K562 (cell line): ENCODE measurements at regions not wholly inside any gene's neighbourhood (a gene's known extent, or its start where the extent isn't known, plus 50 kb on each side); places are given as distances from the start of the nearest gene placed in this dataset.

ENCODE experiments used
- ATAC-seq: fragments of 200-7000 bp; cut with Tn5 transposase; 3 replicates; pipeline ENCODE4 v1.9.1; 2020; ENCODE audit warnings: moderate library complexity
- BruUV-seq: library from RNA; stranded (reverse); fragments of 400-500 nt; replicated peaks from 2 replicates; lab custom pipeline; 2021; lab: Mats Ljungman, UMichigan
- CTCF ChIA-PET: fragments of 300-600 bp; formaldehyde crosslinking; extraction: SDS; loops from one replicate; lab custom pipeline; 2021; ENCODE audit warnings: low intra/inter-chr PET ratio; lab: Yijun Ruan, JAX
- POLR2A ChIA-PET: fragments of 300-600, 350-650 bp; sonication (Branson Sonifier 250); formaldehyde crosslinking; extraction: SDS; loops from one replicate; lab custom pipeline; 2021; ENCODE audit warnings: antibody characterized with exemption, inconsistent platforms; lab: Yijun Ruan, JAX
- DNase-seq, 4 experiments: peaks; one replicate each; pipeline versions ENCODE4 v3.0.0 to v3.0.0-alpha.2; 2011 to 2018; ENCODE audit warnings: low spot score in 3 of 4, mixed read lengths in 3 of 4; ENCODE audit errors: extremely low read depth in 1 of 4
- FAIRE-seq: peaks from 2 replicates; lab custom pipeline; 2011; peaks lifted over from hg19 to GRCh38; lab: Jason Lieb, UNC
- H2AFZ ChIP-seq: 2 replicates; pipeline ENCODE4 v1.6.0; 2011; ENCODE audit warnings: low read depth, low read length, control low read depth, inconsistent platforms
- H3K27ac ChIP-seq: fragments of 200-600 bp; 3 replicates; pipeline ENCODE4 v1.8.0; 2011; ENCODE audit warnings: low read depth, mild to moderate bottlenecking, control low read depth, inconsistent platforms, low read length, moderate library complexity, mixed read lengths; ENCODE audit errors: extremely low read depth
- H3K27me3 ChIP-seq, 2 experiments: fragments of 300-600 bp in 1 of 2; 2 replicates in 1 of 2; 3 replicates in 1 of 2; pipeline versions ENCODE4 v1.6.0 to v1.8.0; 2011; ENCODE audit warnings: inconsistent platforms in 2 of 2, low read length in 2 of 2, mild to moderate bottlenecking in 1 of 2, mixed read lengths in 1 of 2, moderate library complexity in 1 of 2; ENCODE audit not compliant: control insufficient read depth in 2 of 2, insufficient read depth in 2 of 2
- H3K36me3 ChIP-seq: fragments of 300-600 bp; 3 replicates; pipeline ENCODE4 v1.8.0; 2011; ENCODE audit warnings: mild to moderate bottlenecking, low read length, inconsistent platforms; ENCODE audit not compliant: control insufficient read depth, insufficient read depth
- H3K4me1 ChIP-seq, 2 experiments: fragments of 200-600 bp in 1 of 2; replicated peaks in 1 of 2; 2 replicates in 1 of 2; 3 replicates in 1 of 2; pipeline versions ENCODE4 v1.5.1 to v1.8.0; 2011; ENCODE audit warnings: inconsistent platforms in 2 of 2, low read length in 2 of 2, mild to moderate bottlenecking in 1 of 2, mixed read lengths in 1 of 2, moderate library complexity in 1 of 2; ENCODE audit not compliant: control insufficient read depth in 2 of 2, insufficient read depth in 2 of 2
- H3K4me2 ChIP-seq: 2 replicates; pipeline ENCODE4 v1.6.1; 2011; ENCODE audit warnings: low read length, control low read depth, inconsistent platforms, mixed read lengths; ENCODE audit not compliant: insufficient read depth
- H3K4me3 ChIP-seq: fragments of 200-600 bp; sonication (generic), shearing (Covaris generic); 2 replicates; pipeline ENCODE4 v1.5.1; 2016; ENCODE audit warnings: control low read depth, inconsistent platforms
- H3K79me2 ChIP-seq: fragments of 200-600 bp; 3 replicates; pipeline ENCODE4 v1.8.0; 2011; ENCODE audit warnings: low read length, inconsistent platforms; ENCODE audit not compliant: control insufficient read depth, insufficient read depth
- H3K9ac ChIP-seq, 2 experiments: 2 replicates each; pipeline versions ENCODE4 v1.6.0 to v1.6.1; 2011; ENCODE audit warnings: low read depth in 2 of 2, low read length in 2 of 2, control low read depth in 1 of 2, inconsistent platforms in 1 of 2, mild to moderate bottlenecking in 1 of 2, mixed read lengths in 1 of 2; ENCODE audit not compliant: insufficient read depth in 1 of 2
- H3K9me1 ChIP-seq: one replicate; pipeline ENCODE4 v1.6.0; 2011; ENCODE audit warnings: inconsistent platforms, mild to moderate bottlenecking, low read length, moderate library complexity; ENCODE audit not compliant: control insufficient read depth, insufficient read depth
- H3K9me3 ChIP-seq: replicated peaks from 2 replicates; pipeline ENCODE4 v1.5.1; 2011; ENCODE audit warnings: low read depth, low read length, inconsistent platforms; ENCODE audit not compliant: control insufficient read depth, insufficient read depth
- H4K20me1 ChIP-seq: replicated peaks from 2 replicates; pipeline ENCODE4 v1.6.1; 2011; ENCODE audit warnings: low read length, inconsistent platforms, mixed read lengths; ENCODE audit not compliant: control insufficient read depth, insufficient read depth
- ESRRA ChIP-seq: fragments of 450-650 bp; IDR thresholded peaks from 2 replicates; pipeline ENCODE4 v1.6.1; 2014; ENCODE audit warnings: low read depth, mild to moderate bottlenecking, moderate library complexity, borderline replicate concordance
- HDAC3 ChIP-seq: fragments of 450-650 bp; IDR thresholded peaks from 2 replicates; pipeline ENCODE4 v1.6.1; 2018; ENCODE audit warnings: borderline replicate concordance, mild to moderate bottlenecking, moderate library complexity; ENCODE audit not compliant: partially characterized antibody
- PHTF2 ChIP-seq: fragments of 250-450 bp; sonication (Bioruptor Pico); IDR thresholded peaks from 2 replicates; pipeline ENCODE4 v1.5.0; 2021; ENCODE audit warnings: mild to moderate bottlenecking
- POLR2H ChIP-seq: IDR thresholded peaks from 2 replicates; pipeline ENCODE4 v1.6.1; 2016; ENCODE audit warnings: missing genetic modification characterization, low read depth, mild to moderate bottlenecking, control low read depth, missing compliant biosample characterization, moderate library complexity
- PRMT5 ChIP-seq: sonication (generic); formaldehyde crosslinking; IDR thresholded peaks from 2 replicates; pipeline ENCODE4 v1.5.0; 2020; ENCODE audit warnings: missing genetic modification reagents
- TRIM24 ChIP-seq, 2 experiments: fragments of 450-650 bp; IDR thresholded peaks; 2 replicates each; pipeline ENCODE4 v1.6.1; 2016
- ZNF830 ChIP-seq: fragments of 250-450 bp; sonication (Bioruptor Pico); IDR thresholded peaks from 2 replicates; pipeline ENCODE4 v1.5.0; 2021; ENCODE audit warnings: mild to moderate bottlenecking
- ZZZ3 ChIP-seq: fragments of 450-650 bp; IDR thresholded peaks from 2 replicates; pipeline ENCODE4 v1.6.1; 2016; ENCODE audit warnings: antibody characterized with exemption, mild to moderate bottlenecking, moderate library complexity
- WGBS: fragments of 100-300 bp; shearing (Covaris generic); methylation state at CpG from one replicate; pipeline ENCODE4 v1.1.6; 2016; ENCODE audit warnings: low coverage, mixed read lengths; ENCODE audit not compliant: insufficient coverage; ENCODE audit errors: missing lambda C conversion rate; 5-methylcytosine and 5-hydroxymethylcytosine counted together
- in situ Hi-C: fragments of 300-500 bp; cut with MboI; formaldehyde crosslinking; loops from 4 replicates; pipeline ENCODE4 v1.15.0; 2018; ENCODE audit warnings: inconsistent platforms, mixed read lengths
- intact Hi-C: fragments of 100-400 bp; cut with micrococcal nuclease; formaldehyde crosslinking; loops from 2 replicates; pipeline ENCODE4 v1.14.2; 2022
- TF ChIP-seq, protein P1 (sequence below), 2 experiments: fragments of 450-650 bp; IDR thresholded peaks; 2 replicates each; pipeline ENCODE4 v1.6.1; 2018; ENCODE audit warnings: mild to moderate bottlenecking in 2 of 2, low read depth in 1 of 2; ENCODE audit not compliant: partially characterized antibody in 2 of 2
- TF ChIP-seq, protein P2 (sequence below): fragments of 450-650 bp; formaldehyde crosslinking; conservative IDR thresholded peaks from 2 replicates; pipeline ENCODE4 v1.4.0; 2022; ENCODE audit warnings: mild to moderate bottlenecking, missing genetic modification characterization
- TF ChIP-seq, protein P3 (sequence below), 2 experiments: fragments of 150-350 bp in 1 of 2; IDR thresholded peaks; 2 replicates each; pipeline ENCODE4 v1.6.1; 2012 to 2016; ENCODE audit warnings: low read depth in 2 of 2, low read length in 2 of 2, mild to moderate bottlenecking in 1 of 2, moderate library complexity in 1 of 2

DNA sequence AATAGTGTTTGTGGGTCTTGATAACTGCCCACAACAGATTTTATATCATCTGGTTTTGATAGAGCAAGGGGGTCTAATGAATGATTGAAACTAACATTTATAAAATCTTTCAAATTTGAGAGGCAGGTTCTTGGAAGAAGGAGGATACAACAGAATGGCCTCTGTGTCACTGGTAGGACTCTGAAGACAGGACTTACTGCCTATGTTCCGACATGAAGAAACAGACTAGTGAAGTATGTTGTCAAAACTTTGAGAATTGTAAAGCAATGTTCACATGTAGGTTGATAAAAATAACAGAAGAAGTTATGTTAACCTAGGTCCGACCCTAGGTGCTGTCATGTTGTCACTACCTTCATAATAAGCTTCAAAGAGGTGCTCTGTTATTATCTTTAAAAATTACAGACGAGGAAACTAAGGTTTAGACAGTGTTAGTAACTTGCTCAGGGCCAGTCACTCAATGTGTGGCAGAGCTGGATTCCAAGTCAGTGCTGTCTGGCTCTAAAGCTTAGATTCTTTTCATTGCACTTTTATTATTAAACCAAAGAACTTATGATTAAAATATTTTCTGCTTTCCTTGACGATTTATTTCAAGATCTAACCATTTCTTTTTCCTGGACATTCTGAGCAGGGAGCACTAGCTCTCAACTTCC is 146.2 kb downstream of the RPIA start (continued):
- TF ChIP-seq, protein P1, sequence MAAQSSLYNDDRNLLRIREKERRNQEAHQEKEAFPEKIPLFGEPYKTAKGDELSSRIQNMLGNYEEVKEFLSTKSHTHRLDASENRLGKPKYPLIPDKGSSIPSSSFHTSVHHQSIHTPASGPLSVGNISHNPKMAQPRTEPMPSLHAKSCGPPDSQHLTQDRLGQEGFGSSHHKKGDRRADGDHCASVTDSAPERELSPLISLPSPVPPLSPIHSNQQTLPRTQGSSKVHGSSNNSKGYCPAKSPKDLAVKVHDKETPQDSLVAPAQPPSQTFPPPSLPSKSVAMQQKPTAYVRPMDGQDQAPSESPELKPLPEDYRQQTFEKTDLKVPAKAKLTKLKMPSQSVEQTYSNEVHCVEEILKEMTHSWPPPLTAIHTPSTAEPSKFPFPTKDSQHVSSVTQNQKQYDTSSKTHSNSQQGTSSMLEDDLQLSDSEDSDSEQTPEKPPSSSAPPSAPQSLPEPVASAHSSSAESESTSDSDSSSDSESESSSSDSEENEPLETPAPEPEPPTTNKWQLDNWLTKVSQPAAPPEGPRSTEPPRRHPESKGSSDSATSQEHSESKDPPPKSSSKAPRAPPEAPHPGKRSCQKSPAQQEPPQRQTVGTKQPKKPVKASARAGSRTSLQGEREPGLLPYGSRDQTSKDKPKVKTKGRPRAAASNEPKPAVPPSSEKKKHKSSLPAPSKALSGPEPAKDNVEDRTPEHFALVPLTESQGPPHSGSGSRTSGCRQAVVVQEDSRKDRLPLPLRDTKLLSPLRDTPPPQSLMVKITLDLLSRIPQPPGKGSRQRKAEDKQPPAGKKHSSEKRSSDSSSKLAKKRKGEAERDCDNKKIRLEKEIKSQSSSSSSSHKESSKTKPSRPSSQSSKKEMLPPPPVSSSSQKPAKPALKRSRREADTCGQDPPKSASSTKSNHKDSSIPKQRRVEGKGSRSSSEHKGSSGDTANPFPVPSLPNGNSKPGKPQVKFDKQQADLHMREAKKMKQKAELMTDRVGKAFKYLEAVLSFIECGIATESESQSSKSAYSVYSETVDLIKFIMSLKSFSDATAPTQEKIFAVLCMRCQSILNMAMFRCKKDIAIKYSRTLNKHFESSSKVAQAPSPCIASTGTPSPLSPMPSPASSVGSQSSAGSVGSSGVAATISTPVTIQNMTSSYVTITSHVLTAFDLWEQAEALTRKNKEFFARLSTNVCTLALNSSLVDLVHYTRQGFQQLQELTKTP (IDR thresholded peaks at IDR 0.05; ENCODE audit: low read depth in 1 of 2, partially characterized antibody in 2 of 2), result no peak
- TF ChIP-seq PRMT5 (CRISPR knock-in tag), result no peak
- TF ChIP-seq ESRRA, result no peak
- TF ChIP-seq ZZZ3, result no peak
- TF ChIP-seq TRIM24 (IDR thresholded peaks at IDR 0.05), result no peak
- TF ChIP-seq, all 486 proteins: peak for 0

DNA sequence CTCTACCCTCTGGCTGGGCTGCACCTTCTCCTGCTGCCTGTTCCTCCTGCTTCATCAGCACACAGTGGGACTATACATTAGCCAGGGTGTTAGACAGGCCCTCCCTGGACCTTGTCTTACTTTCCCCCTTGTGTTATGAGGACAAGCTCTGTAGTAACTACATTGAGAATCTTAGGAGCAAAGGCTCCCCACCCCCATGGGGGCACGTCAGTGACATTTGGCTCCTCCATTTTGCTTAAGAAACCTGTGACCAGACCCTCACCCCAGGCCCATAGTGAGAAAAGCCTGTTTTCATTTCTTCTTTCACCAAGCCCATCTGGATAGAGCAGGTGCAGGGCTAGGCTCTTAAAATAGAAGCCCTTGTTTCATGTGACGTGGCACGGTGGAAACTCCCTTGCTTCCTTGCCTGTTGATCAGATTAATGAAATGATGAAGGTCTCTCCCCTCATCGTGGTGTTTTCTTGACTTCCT is 146.7 kb downstream of the RPIA start:
- BruUV-seq, result no TSS peak
- Histone ChIP-seq H3K4me2 (no peak overlapping the region), H3K4me1 (no peaks in the 10 kb centered on the region), H4K20me1 (no peaks in the 10 kb centered on the region), H3K27ac (no peak overlapping the region), H3K9me3 (no peaks in the 10 kb centered on the region), H3K9me1 (no peaks in the 10 kb centered on the region), H3K4me3 (no peak overlapping the region), H3K9ac (no peak overlapping the region), H2AFZ (no peak overlapping the region), H3K36me3 (no peaks in the 10 kb centered on the region), H3K27me3 (no peaks in the 10 kb centered on the region), H3K79me2 (no peaks in the 10 kb centered on the region)
- intact Hi-C loops (no loop called here), in situ Hi-C loops (no loop called here)
- DNase-seq, result no peak
- ChIA-PET POLR2A (no interaction called here), CTCF (no interaction called here)
- WGBS, result 0% methylated on average over 4 of the region's 4 CpGs
- FAIRE-seq, result no peak
- no peak for ATAC-seq
- TF ChIP-seq PHTF2 (CRISPR knock-in tag), result no peak
- TF ChIP-seq HDAC3, result no peak
- no peak for TF ChIP-seq ZNF830 (CRISPR knock-in tag)
- TF ChIP-seq, protein P2, sequence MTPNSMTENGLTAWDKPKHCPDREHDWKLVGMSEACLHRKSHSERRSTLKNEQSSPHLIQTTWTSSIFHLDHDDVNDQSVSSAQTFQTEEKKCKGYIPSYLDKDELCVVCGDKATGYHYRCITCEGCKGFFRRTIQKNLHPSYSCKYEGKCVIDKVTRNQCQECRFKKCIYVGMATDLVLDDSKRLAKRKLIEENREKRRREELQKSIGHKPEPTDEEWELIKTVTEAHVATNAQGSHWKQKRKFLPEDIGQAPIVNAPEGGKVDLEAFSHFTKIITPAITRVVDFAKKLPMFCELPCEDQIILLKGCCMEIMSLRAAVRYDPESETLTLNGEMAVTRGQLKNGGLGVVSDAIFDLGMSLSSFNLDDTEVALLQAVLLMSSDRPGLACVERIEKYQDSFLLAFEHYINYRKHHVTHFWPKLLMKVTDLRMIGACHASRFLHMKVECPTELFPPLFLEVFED (CRISPR knock-in tag), result no peak
- TF ChIP-seq POLR2H (tag), result no peak
- TF ChIP-seq, protein P3, sequence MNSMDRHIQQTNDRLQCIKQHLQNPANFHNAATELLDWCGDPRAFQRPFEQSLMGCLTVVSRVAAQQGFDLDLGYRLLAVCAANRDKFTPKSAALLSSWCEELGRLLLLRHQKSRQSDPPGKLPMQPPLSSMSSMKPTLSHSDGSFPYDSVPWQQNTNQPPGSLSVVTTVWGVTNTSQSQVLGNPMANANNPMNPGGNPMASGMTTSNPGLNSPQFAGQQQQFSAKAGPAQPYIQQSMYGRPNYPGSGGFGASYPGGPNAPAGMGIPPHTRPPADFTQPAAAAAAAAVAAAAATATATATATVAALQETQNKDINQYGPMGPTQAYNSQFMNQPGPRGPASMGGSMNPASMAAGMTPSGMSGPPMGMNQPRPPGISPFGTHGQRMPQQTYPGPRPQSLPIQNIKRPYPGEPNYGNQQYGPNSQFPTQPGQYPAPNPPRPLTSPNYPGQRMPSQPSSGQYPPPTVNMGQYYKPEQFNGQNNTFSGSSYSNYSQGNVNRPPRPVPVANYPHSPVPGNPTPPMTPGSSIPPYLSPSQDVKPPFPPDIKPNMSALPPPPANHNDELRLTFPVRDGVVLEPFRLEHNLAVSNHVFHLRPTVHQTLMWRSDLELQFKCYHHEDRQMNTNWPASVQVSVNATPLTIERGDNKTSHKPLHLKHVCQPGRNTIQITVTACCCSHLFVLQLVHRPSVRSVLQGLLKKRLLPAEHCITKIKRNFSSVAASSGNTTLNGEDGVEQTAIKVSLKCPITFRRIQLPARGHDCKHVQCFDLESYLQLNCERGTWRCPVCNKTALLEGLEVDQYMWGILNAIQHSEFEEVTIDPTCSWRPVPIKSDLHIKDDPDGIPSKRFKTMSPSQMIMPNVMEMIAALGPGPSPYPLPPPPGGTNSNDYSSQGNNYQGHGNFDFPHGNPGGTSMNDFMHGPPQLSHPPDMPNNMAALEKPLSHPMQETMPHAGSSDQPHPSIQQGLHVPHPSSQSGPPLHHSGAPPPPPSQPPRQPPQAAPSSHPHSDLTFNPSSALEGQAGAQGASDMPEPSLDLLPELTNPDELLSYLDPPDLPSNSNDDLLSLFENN (IDR thresholded peaks at IDR 0.05; ENCODE audit: low read depth in 2 of 2, low read length in 2 of 2), result no peak
